Astrocyte (in vitro differentiated cells and primary cell): ENCODE measurements at regions not wholly inside any gene's neighbourhood (a gene's known extent, or its start where the extent isn't known, plus 50 kb on each side); places are given as distances from the start of the nearest gene placed in this dataset.

ENCODE experiments used
- CTCF ChIP-seq: IDR thresholded peaks from 2 replicates; pipeline ENCODE4 v1.5.1; 2011; ENCODE audit warnings: low read depth, mild to moderate bottlenecking, inconsistent platforms, low read length, moderate library complexity; ENCODE audit not compliant: insufficient read depth
- EZH2 ChIP-seq: IDR thresholded peaks from 2 replicates; pipeline ENCODE4 v1.6.1; 2012; ENCODE audit warnings: mild to moderate bottlenecking, low read length, inconsistent platforms; ENCODE audit not compliant: insufficient read depth

- no peak for TF ChIP-seq CTCF
- TF ChIP-seq EZH2, result no peak
Measured at GRCh38 chr18:78056011-78056410, 806.4 kb downstream of the GALR1 start.
